SK-N-SH (cell line): ENCODE measurements at regions not wholly inside any gene's neighbourhood (a gene's known extent, or its start where the extent isn't known, plus 50 kb on each side); places are given as distances from the start of the nearest gene placed in this dataset.

ENCODE experiments used
- CTCF ChIP-seq: fragments of 200-600 bp; sonication (generic); IDR thresholded peaks from 2 replicates; pipeline ENCODE4 v1.6.1; 2017; ENCODE audit warnings: antibody characterized with exemption, mild to moderate bottlenecking, moderate library complexity
- EP300 ChIP-seq, 2 experiments: IDR thresholded peaks; 2 replicates each; pipeline versions ENCODE4 v1.4.0 to v1.6.1; 2012; ENCODE audit warnings: borderline replicate concordance in 1 of 2, low read depth in 1 of 2, low read length in 1 of 2
- GABPA ChIP-seq: IDR thresholded peaks from 2 replicates; pipeline ENCODE4 v1.4.0; 2012; ENCODE audit warnings: low read depth, mild to moderate bottlenecking
- JUND ChIP-seq: IDR thresholded peaks from 2 replicates; pipeline ENCODE4 v1.4.0; 2012
- MAX ChIP-seq: IDR thresholded peaks from 2 replicates; pipeline ENCODE4 v1.4.0; 2012; ENCODE audit warnings: low read depth
- MXI1 ChIP-seq: IDR thresholded peaks from 2 replicates; pipeline ENCODE4 v1.6.1; 2012; ENCODE audit warnings: mild to moderate bottlenecking, low read depth, low read length, improper control_type of control experiment
- NFIC ChIP-seq: IDR thresholded peaks from 2 replicates; pipeline ENCODE4 v1.4.0; 2012; ENCODE audit warnings: borderline replicate concordance
- POLR2AphosphoS5 ChIP-seq: IDR thresholded peaks from 2 replicates; pipeline ENCODE4 v1.6.1; 2012; ENCODE audit warnings: low read depth, low read length
- REST ChIP-seq: IDR thresholded peaks from 2 replicates; pipeline ENCODE4 v1.6.1; 2012; ENCODE audit warnings: mild to moderate bottlenecking, low read depth, low read length, moderate library complexity
- RXRA ChIP-seq: IDR thresholded peaks from 2 replicates; pipeline ENCODE4 v1.4.0; 2012; ENCODE audit warnings: low read depth, mild to moderate bottlenecking, borderline replicate concordance
- SMC3 ChIP-seq: IDR thresholded peaks from 2 replicates; pipeline ENCODE4 v1.6.1; 2012; ENCODE audit warnings: low read depth, low read length, improper control_type of control experiment
- TAF1 ChIP-seq: IDR thresholded peaks from 2 replicates; pipeline ENCODE4 v1.6.1; 2012; ENCODE audit warnings: low read depth, mild to moderate bottlenecking, low read length, moderate library complexity, borderline replicate concordance

GRCh38 chr2:116718451-116718850 lies 1096.0 kb upstream of the DDX18 start:
- TF ChIP-seq EP300 (IDR thresholded peaks at IDR 0.05; ENCODE audit: borderline replicate concordance in 1 of 2, low read depth in 1 of 2, low read length in 1 of 2) (no peak), REST (no peak), POLR2AphosphoS5 (no peak), CTCF (no peak), TAF1 (no peak), MAX (no peak), NFIC (no peak), MXI1 (no peak), GABPA (no peak), SMC3 (no peak), JUND (no peak), RXRA (no peak)
